NCI-H345 treated with DMSO at 0.1 percent for 48 hours (cell line): ENCODE measurements at regions not wholly inside any gene's neighbourhood (a gene's known extent, or its start where the extent isn't known, plus 50 kb on each side); places are given as distances from the start of the nearest gene placed in this dataset.
"Not testable (repeated sequence)": the region's sequence is repeated elsewhere in the genome, so short reads cannot be mapped to it uniquely, and the experiment has no call there.

Source experiments
- DNase-seq: peaks from one replicate; lab custom pipeline; 2025; ENCODE audit not compliant: unreplicated experiment; lab: John Stamatoyannopoulos, UW

GRCh38 chr18:47680488-47680887 lies 250.0 kb downstream of the SMAD2 start:
- DNase-seq, result no peak

- no peak for DNase-seq
Measured at GRCh38 chr18:47679864-47680263, 250.6 kb downstream of the SMAD2 start.

DNA sequence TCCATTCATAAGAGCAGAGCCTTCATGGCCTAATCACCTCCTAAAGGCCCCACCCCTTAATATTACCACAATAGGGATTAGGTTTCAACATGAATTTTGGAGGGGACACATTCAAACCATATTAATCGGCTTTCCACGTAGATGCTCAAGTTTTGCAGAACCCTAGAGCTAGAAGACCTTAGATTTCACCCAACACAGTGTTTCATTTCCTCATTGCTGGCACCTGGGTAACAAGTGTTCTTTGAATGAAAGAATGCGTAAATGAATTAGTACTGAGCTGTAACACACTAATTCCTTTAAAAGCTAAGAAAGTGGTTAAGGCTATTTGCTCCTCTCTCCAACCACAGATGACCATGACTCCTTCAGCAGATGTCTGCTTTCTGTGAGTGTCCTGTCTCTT lies 252.5 kb downstream of the SMAD2 start:
- no peak for DNase-seq

DNA sequence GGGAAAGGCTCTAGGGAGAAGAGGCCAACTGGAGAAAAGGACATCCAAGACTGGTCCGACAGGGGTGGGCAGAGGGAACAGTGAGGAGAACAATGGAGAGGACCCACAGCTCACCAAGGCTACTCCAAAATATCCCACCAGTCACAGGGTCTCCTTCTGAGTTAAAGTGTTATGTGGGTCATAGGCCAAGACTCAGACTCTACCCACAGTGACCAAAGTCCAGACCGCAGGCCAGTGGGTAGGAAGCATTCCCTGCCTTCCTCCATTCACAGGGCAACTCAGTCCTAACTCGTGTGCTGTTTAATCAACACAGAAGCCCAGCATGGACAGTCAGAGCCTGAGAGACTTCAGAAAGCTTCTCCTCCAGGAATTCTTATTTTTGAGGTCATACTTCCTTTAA lies 260.6 kb downstream of the SMAD2 start:
- DNase-seq, result no peak

GRCh38 chr18:47658498-47658897 lies 272.0 kb downstream of the SMAD2 start:
- no peak for DNase-seq

GRCh38 chr18:47654988-47655387 lies 275.5 kb downstream of the SMAD2 start:
- DNase-seq, result no peak

GRCh38 chr18:47644896-47645295 lies 285.6 kb downstream of the SMAD2 start:
- DNase-seq, result no peak

- DNase-seq, result not testable (repeated sequence)
Measured at GRCh38 chr18:47637551-47637950, 292.9 kb downstream of the SMAD2 start.

GRCh38 chr18:47635416-47635815 lies 295.0 kb downstream of the SMAD2 start:
- DNase-seq, result no peak

GRCh38 chr18:47632970-47633635 lies 297.4 kb downstream of the SMAD2 start:
- DNase-seq, result no peak

GRCh38 chr18:47628893-47629292 lies 301.6 kb downstream of the SMAD2 start:
- no peak for DNase-seq

- DNase-seq, result no peak
Measured at GRCh38 chr18:47628240-47628781, 302.1 kb downstream of the SMAD2 start.

GRCh38 chr18:47627030-47627429 lies 303.4 kb downstream of the SMAD2 start:
- no peak for DNase-seq

DNA sequence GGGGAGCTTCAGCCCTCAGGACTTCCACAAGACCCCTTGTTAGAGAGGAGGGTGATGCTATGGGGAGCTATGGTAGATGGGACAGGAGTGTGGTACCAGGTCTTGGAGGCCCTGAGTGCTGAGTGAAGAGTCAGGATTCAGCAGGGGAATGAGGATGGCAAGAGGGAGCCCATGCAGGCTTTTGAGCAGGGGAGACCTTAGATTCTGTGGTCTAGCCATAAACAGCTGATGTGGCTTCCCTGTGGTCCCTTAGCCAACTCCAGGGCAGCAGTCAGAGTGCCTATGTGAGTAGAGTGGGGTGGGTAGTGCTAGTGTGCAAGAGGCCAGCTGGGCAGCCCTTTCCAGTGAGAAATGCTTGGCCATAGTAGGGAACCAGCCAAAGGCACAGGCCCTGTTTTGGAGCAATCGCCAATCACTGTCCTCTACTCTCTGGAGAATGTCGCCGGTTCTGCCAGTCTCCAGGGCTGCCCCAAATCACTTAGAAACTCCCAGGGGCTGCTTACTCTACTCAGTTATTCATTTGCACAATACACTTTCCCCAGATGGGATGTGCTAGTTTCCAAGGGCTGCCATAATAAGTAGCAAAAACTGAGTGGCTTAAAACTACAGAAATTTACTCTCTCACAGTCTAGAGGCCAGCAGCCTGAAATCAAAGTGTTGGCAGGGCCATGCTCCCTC lies 310.5 kb downstream of the SMAD2 start:
- no peak for DNase-seq

DNA sequence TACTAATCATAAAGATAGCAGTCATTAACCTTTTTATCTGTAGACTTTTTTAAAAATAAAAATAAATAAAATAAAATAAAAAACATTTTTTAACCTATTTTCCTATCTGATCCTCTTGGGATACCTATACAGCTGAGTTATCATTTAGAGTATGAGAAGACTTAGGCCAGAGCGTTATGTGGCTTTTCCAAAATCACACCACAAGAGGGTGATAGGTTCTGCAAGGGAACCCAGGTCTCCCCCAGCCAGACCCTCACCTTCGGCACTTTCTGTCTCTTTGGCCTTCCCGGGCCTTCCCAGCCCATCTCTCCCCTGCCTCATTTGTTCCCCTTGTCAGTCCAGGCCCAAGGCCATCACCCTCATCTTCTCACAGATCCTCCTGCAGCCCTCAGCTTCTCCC lies 311.7 kb downstream of the SMAD2 start:
- DNase-seq, result no peak

DNA sequence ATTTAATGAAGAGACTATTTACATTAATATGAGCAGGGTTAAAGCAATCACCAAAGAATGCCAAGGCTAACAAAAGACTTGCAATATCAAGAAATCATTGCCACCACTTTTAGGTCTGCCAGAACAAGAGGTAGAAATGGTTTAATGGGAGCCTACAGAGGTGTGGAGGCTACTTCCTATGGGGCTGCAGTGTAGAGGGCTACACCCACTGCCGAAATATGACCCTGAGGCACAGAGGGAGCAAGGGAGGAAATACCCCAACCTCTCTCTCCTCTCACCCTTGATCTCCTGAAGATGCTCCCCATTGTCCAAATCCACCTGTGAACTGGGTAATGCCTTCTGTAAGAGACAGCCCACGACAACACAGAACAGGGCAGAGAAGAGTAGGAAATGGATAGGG lies 315.4 kb downstream of the SMAD2 start:
- DNase-seq, result no peak

DNA sequence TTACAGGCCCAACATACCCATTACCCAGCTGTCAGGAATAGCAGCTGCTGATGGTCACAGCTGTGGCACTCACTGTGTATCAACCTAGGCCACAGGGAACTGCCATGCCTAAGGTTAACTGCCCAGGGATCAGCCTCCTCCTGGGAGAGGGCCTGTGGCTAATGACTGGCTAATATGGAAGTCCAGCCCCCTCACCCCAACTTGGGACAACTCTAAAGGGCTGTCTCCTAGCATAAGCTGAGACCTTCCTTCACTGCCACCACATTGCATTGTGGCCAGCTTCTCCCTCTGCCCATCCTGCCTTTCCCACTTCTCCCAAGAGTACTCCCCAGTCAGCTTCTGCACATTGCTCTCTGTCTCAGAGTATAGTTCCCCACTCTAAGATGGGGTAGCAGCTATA lies 316.5 kb downstream of the SMAD2 start:
- DNase-seq, result no peak

- DNase-seq, result no peak
Measured at GRCh38 chr18:47611649-47612048, 318.8 kb downstream of the SMAD2 start.

DNA sequence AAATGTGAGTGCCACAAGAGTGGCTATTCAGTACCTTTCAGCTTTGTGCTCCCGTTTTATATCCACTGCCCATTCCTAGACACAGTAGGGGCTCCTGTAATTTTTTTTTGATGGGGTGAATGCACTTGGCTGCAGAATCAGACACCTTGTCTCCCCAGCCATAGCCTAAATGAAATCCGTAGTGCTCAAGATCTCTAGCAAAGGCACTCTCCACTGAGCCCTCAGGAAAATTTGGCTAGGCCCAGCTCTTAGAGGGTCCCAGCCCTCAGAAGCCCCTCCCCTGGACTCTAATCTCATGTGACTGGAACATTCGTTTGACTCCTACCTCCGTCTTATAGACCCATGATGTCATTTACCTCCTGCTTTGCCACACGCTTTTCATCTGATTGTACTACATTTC lies 323.9 kb downstream of the SMAD2 start:
- DNase-seq, result no peak

GRCh38 chr18:47605093-47605492 lies 325.4 kb downstream of the SMAD2 start:
- DNase-seq, result no peak

GRCh38 chr18:47604021-47604420 lies 326.4 kb downstream of the SMAD2 start:
- DNase-seq, result no peak

- no peak for DNase-seq
Measured at GRCh38 chr18:47603158-47603557, 327.3 kb downstream of the SMAD2 start.
